CD4-positive, CD25-positive, alpha-beta regulatory T cell (primary cell): ENCODE measurements at regions not wholly inside any gene's neighbourhood (a gene's known extent, or its start where the extent isn't known, plus 50 kb on each side); places are given as distances from the start of the nearest gene placed in this dataset.
"Not testable (repeated sequence)": the region's sequence is repeated elsewhere in the genome, so short reads cannot be mapped to it uniquely, and the experiment has no call there.

Experiments
- ATAC-seq, 2 donors: fragments of 150-1000 bp; cut with Tn5 transposase; one replicate each; pipeline ENCODE4 v1.10.0; 2021; ENCODE audit warnings: low read depth in 2 of 2, moderate number of reproducible peaks in 2 of 2, moderate library complexity in 1 of 2
- DNase-seq, 3 donors: peaks; one replicate each; pipeline versions ENCODE4 v3.0.0 to v3.0.0-alpha.2; 2012 to 2022; ENCODE audit warnings: mixed read lengths in 1 of 3
- H3K27ac ChIP-seq: one replicate; pipeline ENCODE4 v1.7.0; 2013; ENCODE audit warnings: mild to moderate bottlenecking, low read length; ENCODE audit not compliant: insufficient read depth, poor library complexity, severe bottlenecking
- H3K27me3 ChIP-seq: one replicate; pipeline ENCODE4 v1.7.0; 2013; ENCODE audit warnings: low read length; ENCODE audit not compliant: control insufficient read depth, insufficient read depth
- H3K36me3 ChIP-seq: one replicate; pipeline ENCODE4 v1.7.0; 2013; ENCODE audit warnings: mild to moderate bottlenecking, low read length, moderate library complexity; ENCODE audit not compliant: control insufficient read depth, insufficient read depth
- H3K4me1 ChIP-seq: 2 replicates; pipeline ENCODE4 v1.7.0; 2013; ENCODE audit warnings: mild to moderate bottlenecking, low read length; ENCODE audit not compliant: insufficient read depth, control insufficient read depth, poor library complexity, severe bottlenecking
- H3K4me3 ChIP-seq: one replicate; pipeline ENCODE4 v1.7.0; 2013; ENCODE audit warnings: low read depth, mild to moderate bottlenecking, low read length, moderate library complexity
- H3K9me3 ChIP-seq, 2 experiments: 1 replicate in 1 of 2; 2 replicates in 1 of 2; pipeline ENCODE4 v1.7.0; 2013; ENCODE audit warnings: low read length in 2 of 2, mild to moderate bottlenecking in 1 of 2, moderate library complexity in 1 of 2; ENCODE audit not compliant: control insufficient read depth in 2 of 2
- H3K27ac Mint-ChIP-seq, 3 donors: one replicate each; pipeline ENCODE4 v1.8.0; 2020 to 2022; ENCODE audit warnings: mild to moderate bottlenecking in 3 of 3, mixed read lengths in 3 of 3, moderate library complexity in 2 of 3
- H3K27me3 Mint-ChIP-seq: one replicate; pipeline ENCODE4 v1.8.0; 2022; ENCODE audit warnings: mild to moderate bottlenecking, mixed read lengths
- H3K36me3 Mint-ChIP-seq: one replicate; pipeline ENCODE4 v1.8.0; 2020; ENCODE audit warnings: mixed read lengths
- H3K4me1 Mint-ChIP-seq, 4 donors: one replicate each; pipeline ENCODE4 v1.8.0; 2020 to 2022; ENCODE audit warnings: mixed read lengths in 4 of 4, mild to moderate bottlenecking in 1 of 4
- H3K4me3 Mint-ChIP-seq, 4 donors: one replicate each; pipeline ENCODE4 v1.8.0; 2020 to 2022; ENCODE audit warnings: mild to moderate bottlenecking in 4 of 4, mixed read lengths in 4 of 4, moderate library complexity in 3 of 4
- H3K9me3 Mint-ChIP-seq, 7 donors: one replicate each; pipeline ENCODE4 v1.8.0; 2020 to 2022; ENCODE audit warnings: mixed read lengths in 7 of 7, mild to moderate bottlenecking in 3 of 7, moderate library complexity in 2 of 7

- Histone ChIP-seq H3K27me3 (no peaks in the 10 kb centered on the region), H3K27ac (no peak overlapping the region), H3K36me3 (no peaks in the 10 kb centered on the region), H3K4me3 (no peak overlapping the region), H3K9me3 (no peaks in the 10 kb centered on the region), H3K4me1 (no peaks in the 10 kb centered on the region)
- Mint-ChIP-seq H3K27ac (no peak overlapping the region), H3K9me3 (peaks cover 0 to 4% (median 0%) of the 10 kb centered on the region in 7 donors), H3K36me3 (no peaks in the 10 kb centered on the region), H3K4me1 (no peaks in the 10 kb centered on the region), H3K4me3 (no peak overlapping the region), H3K27me3 (no peaks in the 10 kb centered on the region)
- ATAC-seq (no peak), DNase-seq (no peak)
Measured at GRCh38 chr18:76610933-76611749, 116.1 kb upstream of the ZNF516 start.

DNA sequence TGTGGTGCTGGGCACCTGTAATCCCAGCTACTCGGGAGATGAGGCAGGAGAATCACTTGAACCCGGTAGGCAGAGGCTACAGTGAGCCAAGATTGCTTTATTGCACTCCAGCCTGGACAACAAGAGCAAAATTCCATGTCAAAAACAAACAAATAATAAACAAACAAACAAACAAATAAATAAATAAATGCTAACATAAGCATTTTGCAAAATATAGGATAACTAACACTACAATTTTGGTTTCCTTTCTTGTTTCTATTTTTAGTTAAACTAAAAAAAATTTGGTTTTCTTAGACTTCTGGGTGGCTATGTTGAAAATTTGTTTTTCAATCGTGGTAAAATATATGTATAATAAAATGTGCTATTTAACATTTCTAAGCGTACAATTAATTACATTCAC is 115.0 kb upstream of the ZNF516 start:
- H3K27me3 Mint-ChIP-seq, result no peaks in the 10 kb centered on the region
- no peaks in the 10 kb centered on the region for H3K27me3 ChIP-seq
- no peak for ATAC-seq
- no peak overlapping the region for H3K27ac ChIP-seq
- H3K36me3 ChIP-seq, result no peaks in the 10 kb centered on the region
- H3K4me3 ChIP-seq, result no peak overlapping the region
- H3K27ac Mint-ChIP-seq, result no peak overlapping the region
- no peaks in the 10 kb centered on the region for H3K4me1 Mint-ChIP-seq
- peaks cover 0 to 4% (median 0%) of the 10 kb centered on the region in 7 donors for H3K9me3 Mint-ChIP-seq
- H3K9me3 ChIP-seq, result no peaks in the 10 kb centered on the region
- H3K36me3 Mint-ChIP-seq, result no peaks in the 10 kb centered on the region
- H3K4me1 ChIP-seq, result no peaks in the 10 kb centered on the region
- no peak for DNase-seq
- H3K4me3 Mint-ChIP-seq, result no peak overlapping the region

DNA sequence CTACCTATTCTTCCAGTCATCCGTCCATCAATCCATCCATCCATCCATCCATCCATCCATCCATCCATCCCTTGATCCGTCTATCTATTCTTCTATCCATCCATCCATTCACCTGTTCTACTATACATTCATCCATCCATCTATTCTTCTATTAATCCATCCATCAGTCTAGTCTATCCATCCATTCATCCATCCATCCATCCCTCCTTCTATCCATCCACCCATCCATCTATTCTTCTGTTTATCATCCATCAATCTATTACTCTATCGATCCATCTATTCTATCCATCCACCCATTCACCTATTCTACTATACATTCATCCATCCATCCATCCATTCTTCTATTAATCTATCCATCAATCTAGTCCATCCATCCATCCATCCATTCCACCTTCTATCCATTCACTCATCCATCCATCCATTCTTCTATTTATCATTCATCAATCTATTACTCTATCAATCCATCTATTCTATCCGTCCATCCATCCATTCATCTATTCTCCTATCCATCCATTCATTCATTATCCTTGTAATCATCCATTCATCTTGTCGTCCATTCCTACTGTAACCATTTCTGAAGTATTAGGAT is 110.4 kb upstream of the ZNF516 start:
- DNase-seq (no peak), ATAC-seq (no peak)
- H3K4me1 ChIP-seq, result no peaks in the 10 kb centered on the region
- Mint-ChIP-seq H3K27ac (no peak overlapping the region), H3K4me3 (no peak overlapping the region), H3K9me3 (no peaks in the 10 kb centered on the region), H3K4me1 (no peaks in the 10 kb centered on the region), H3K27me3 (no peaks in the 10 kb centered on the region), H3K36me3 (no peaks in the 10 kb centered on the region)
- H3K27ac ChIP-seq, result no peak overlapping the region
- no peaks in the 10 kb centered on the region for H3K36me3 ChIP-seq
- H3K27me3 ChIP-seq, result no peaks in the 10 kb centered on the region
- H3K9me3 ChIP-seq, result no peaks in the 10 kb centered on the region
- H3K4me3 ChIP-seq, result no peak overlapping the region

DNA sequence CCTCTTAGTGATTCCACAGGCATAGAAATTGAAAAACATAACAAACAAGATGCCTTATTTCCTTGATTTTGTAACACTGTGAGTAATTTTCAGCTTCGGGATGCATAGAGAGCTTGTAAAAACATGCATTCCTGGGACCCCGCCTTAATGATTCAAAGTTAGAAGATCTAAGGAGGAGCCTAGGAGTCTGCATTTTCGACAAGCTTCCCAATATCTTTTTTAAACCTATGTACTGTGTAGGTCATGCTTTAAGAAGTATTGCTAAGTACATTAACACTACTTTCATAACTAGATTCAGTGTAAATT is 109.8 kb upstream of the ZNF516 start:
- DNase-seq (no peak), ATAC-seq (no peak)
- no peaks in the 10 kb centered on the region for H3K36me3 Mint-ChIP-seq
- H3K9me3 ChIP-seq, result no peaks in the 10 kb centered on the region
- H3K27me3 Mint-ChIP-seq, result no peaks in the 10 kb centered on the region
- H3K27ac Mint-ChIP-seq, result no peak overlapping the region
- H3K4me3 ChIP-seq, result no peak overlapping the region
- H3K27ac ChIP-seq, result no peak overlapping the region
- no peak overlapping the region for H3K4me3 Mint-ChIP-seq
- no peaks in the 10 kb centered on the region for H3K4me1 ChIP-seq
- H3K27me3 ChIP-seq, result no peaks in the 10 kb centered on the region
- no peaks in the 10 kb centered on the region for H3K9me3 Mint-ChIP-seq
- H3K36me3 ChIP-seq, result no peaks in the 10 kb centered on the region
- H3K4me1 Mint-ChIP-seq, result no peaks in the 10 kb centered on the region

- Histone ChIP-seq H3K4me1 (no peaks in the 10 kb centered on the region), H3K9me3 (no peaks in the 10 kb centered on the region), H3K27ac (no peak overlapping the region), H3K4me3 (no peak overlapping the region), H3K36me3 (no peaks in the 10 kb centered on the region), H3K27me3 (no peaks in the 10 kb centered on the region)
- no peak overlapping the region for H3K4me3 Mint-ChIP-seq
- H3K36me3 Mint-ChIP-seq, result no peaks in the 10 kb centered on the region
- ATAC-seq (no peak), DNase-seq (no peak)
- H3K27me3 Mint-ChIP-seq, result no peaks in the 10 kb centered on the region
- H3K4me1 Mint-ChIP-seq, result peaks cover 0 to 1% (median 0%) of the 10 kb centered on the region in 4 donors
- H3K27ac Mint-ChIP-seq, result no peak overlapping the region
- H3K9me3 Mint-ChIP-seq, result no peaks in the 10 kb centered on the region
Measured at GRCh38 chr18:76604108-76604934, 109.3 kb upstream of the ZNF516 start.

DNA sequence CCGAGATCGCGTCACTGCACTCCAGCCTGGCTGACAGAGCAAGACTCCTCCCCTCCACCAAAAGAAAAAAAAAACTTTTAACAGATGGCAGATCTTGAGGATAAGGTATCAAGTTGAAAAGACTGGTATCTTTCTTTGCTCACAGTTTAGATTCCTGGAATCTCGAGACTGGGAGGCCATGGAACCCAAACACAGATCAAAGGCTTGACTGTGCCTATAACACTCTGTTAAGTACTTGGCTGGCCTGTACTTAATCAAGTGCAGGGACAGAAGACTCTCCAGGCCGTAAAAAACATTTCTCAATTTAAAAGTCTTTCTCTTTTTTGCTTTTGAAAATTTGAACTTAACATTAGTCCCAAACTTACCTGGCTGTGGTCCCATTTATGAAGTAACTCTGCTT is 107.1 kb upstream of the ZNF516 start:
- H3K27me3 ChIP-seq, result no peaks in the 10 kb centered on the region
- Mint-ChIP-seq H3K27me3 (peaks cover 7% of the 10 kb centered on the region), H3K36me3 (no peaks in the 10 kb centered on the region), H3K9me3 (no peaks in the 10 kb centered on the region), H3K4me1 (peaks cover 0 to 8% (median 0%) of the 10 kb centered on the region in 4 donors), H3K4me3 (no peak overlapping the region), H3K27ac (no peak overlapping the region)
- ATAC-seq, result no peak
- no peak overlapping the region for H3K4me3 ChIP-seq
- H3K9me3 ChIP-seq, result no peaks in the 10 kb centered on the region
- no peak for DNase-seq
- H3K27ac ChIP-seq, result no peak overlapping the region
- H3K36me3 ChIP-seq, result no peaks in the 10 kb centered on the region
- H3K4me1 ChIP-seq, result no peaks in the 10 kb centered on the region

GRCh38 chr18:76600076-76600475 is 105.0 kb upstream of the ZNF516 start:
- not testable (repeated sequence) for H3K4me3 ChIP-seq, H3K4me1 ChIP-seq, H3K27ac ChIP-seq, H3K27me3 ChIP-seq, H3K4me1 Mint-ChIP-seq, H3K27ac Mint-ChIP-seq, H3K4me3 Mint-ChIP-seq, H3K36me3 ChIP-seq, DNase-seq, H3K9me3 Mint-ChIP-seq, H3K27me3 Mint-ChIP-seq, ATAC-seq, H3K36me3 Mint-ChIP-seq, H3K9me3 ChIP-seq
